ENCODE measurements at regions not wholly inside any gene's neighbourhood (a gene's known extent, or its start where the extent isn't known, plus 50 kb on each side); places are given as distances from the start of the nearest gene placed in this dataset.
"Not testable (repeated sequence)": the region's sequence is repeated elsewhere in the genome, so short reads cannot be mapped to it uniquely, and the experiment has no call there.

DNA sequence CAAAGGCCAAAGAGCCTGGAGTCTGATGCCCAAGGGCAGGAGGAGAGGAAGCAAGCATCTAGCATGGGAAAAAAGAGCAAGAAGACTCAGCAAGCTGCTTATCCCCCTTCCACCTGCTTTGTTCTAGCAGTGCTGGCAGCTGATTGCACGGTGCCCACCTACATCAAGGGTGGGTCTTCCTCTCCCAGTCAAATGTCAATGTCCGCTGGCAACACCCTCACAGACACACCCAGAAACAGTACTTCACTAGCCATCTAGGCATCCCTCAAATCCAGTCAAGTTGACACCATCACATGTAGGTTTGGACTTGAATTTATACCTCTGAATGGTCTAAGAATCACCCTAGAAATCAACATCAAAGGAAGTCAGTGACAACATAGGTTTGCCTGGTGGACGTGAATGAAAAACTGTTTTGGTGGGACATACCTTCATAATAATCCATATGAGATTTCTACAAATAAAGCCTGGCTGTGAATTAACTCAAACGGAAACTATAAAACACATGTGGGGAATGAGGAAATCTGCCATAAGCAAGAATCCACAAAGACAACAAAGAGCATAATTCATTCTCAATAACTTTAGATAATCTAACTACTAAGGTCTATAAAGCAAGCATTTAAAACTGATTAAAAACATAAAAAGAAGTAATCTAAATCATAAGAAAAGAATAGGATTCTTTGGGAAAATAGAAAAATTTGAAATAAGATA is 185.8 kb upstream of the JADE1 start:
- no peaks in the 10 kb centered on the region for H4K20me1 ChIP-seq (ENCODE audit: insufficient read depth, low read length)
- TF ChIP-seq, protein P1, sequence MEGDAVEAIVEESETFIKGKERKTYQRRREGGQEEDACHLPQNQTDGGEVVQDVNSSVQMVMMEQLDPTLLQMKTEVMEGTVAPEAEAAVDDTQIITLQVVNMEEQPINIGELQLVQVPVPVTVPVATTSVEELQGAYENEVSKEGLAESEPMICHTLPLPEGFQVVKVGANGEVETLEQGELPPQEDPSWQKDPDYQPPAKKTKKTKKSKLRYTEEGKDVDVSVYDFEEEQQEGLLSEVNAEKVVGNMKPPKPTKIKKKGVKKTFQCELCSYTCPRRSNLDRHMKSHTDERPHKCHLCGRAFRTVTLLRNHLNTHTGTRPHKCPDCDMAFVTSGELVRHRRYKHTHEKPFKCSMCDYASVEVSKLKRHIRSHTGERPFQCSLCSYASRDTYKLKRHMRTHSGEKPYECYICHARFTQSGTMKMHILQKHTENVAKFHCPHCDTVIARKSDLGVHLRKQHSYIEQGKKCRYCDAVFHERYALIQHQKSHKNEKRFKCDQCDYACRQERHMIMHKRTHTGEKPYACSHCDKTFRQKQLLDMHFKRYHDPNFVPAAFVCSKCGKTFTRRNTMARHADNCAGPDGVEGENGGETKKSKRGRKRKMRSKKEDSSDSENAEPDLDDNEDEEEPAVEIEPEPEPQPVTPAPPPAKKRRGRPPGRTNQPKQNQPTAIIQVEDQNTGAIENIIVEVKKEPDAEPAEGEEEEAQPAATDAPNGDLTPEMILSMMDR (IDR thresholded peaks at IDR 0.05; ENCODE audit: low read length), result no peak
- TF ChIP-seq EZH2 (IDR thresholded peaks at IDR 0.05; ENCODE audit: borderline replicate concordance, low read length), result no peak

DNA sequence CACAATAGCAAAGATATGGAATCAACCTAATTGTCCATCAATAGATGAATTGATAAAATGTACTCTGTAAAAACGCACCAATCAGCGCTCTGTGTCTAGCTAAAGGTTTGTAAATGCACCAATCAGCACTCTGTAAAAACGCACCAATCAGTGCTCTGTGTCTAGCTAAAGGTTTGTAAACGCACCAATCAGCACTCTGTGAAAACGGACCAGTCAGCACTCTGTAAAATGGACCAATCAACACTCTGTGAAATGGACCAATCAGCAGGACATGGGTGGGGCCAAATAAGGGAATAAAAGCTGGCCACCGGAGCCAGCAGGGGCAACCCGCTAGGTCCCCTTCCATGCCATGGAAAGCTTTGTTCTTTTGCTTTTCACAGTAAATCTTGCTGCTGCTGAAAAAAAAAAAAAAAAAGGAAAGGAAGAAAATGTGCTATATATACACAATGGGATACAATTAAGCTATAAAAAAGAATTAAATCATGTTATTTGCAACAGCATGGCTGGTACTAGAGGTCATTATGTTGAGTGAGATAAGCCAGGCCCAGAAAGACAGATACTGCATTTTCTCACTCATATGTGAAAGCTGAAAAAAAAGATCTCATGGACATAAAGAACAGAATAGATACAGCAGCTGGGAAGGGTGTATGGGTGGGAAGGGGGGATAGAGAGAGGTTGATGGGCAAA is 189.1 kb upstream of the JADE1 start:
- not testable (repeated sequence) for H3K4me1 ChIP-seq (ENCODE audit: insufficient read depth, low read length, severe bottlenecking); H2AFZ ChIP-seq (ENCODE audit: low read length); H3K4me2 ChIP-seq (ENCODE audit: low read length); H3F3A ChIP-seq (ENCODE audit: insufficient read depth, low read length); H3K4me3 ChIP-seq (ENCODE audit: low read depth, low read length, poor library complexity, severe bottlenecking); H3K9ac ChIP-seq (ENCODE audit: low read length); H3K79me2 ChIP-seq (ENCODE audit: insufficient read depth, low read length); H3K27me3 ChIP-seq (ENCODE audit: insufficient read depth, low read length); H3K9me2 ChIP-seq (ENCODE audit: low read depth, low read length); H3K9me3 ChIP-seq (ENCODE audit: low read length); H3K36me3 ChIP-seq (ENCODE audit: insufficient read depth, low read length); H3K27ac ChIP-seq (ENCODE audit: low read depth, low read length, poor library complexity, severe bottlenecking); H4K20me1 ChIP-seq (ENCODE audit: insufficient read depth, low read length)

More for the DNA sequence above, 185.8 kb upstream of the JADE1 start:
- no peak overlapping the region for H3K4me2 ChIP-seq (ENCODE audit: low read length)
- no peaks in the 10 kb centered on the region for H3K9me3 ChIP-seq (ENCODE audit: low read length)
- no peak overlapping the region for H3K9ac ChIP-seq (ENCODE audit: low read length)
- H3K27ac ChIP-seq (ENCODE audit: low read depth, low read length, poor library complexity, severe bottlenecking), result no peak overlapping the region
- no peaks in the 10 kb centered on the region for H3K79me2 ChIP-seq (ENCODE audit: insufficient read depth, low read length)
- no peaks in the 10 kb centered on the region for H3K4me1 ChIP-seq (ENCODE audit: insufficient read depth, low read length, severe bottlenecking)
- H3K27me3 ChIP-seq (ENCODE audit: insufficient read depth, low read length), result no peaks in the 10 kb centered on the region
- H3F3A ChIP-seq (ENCODE audit: insufficient read depth, low read length), result no peaks in the 10 kb centered on the region
- no peak overlapping the region for H3K4me3 ChIP-seq (ENCODE audit: low read depth, low read length, poor library complexity, severe bottlenecking)
- H3K9me2 ChIP-seq (ENCODE audit: low read depth, low read length), result no peaks in the 10 kb centered on the region
- no peak overlapping the region for H2AFZ ChIP-seq (ENCODE audit: low read length)
- no peaks in the 10 kb centered on the region for H3K36me3 ChIP-seq (ENCODE audit: insufficient read depth, low read length)

DNA sequence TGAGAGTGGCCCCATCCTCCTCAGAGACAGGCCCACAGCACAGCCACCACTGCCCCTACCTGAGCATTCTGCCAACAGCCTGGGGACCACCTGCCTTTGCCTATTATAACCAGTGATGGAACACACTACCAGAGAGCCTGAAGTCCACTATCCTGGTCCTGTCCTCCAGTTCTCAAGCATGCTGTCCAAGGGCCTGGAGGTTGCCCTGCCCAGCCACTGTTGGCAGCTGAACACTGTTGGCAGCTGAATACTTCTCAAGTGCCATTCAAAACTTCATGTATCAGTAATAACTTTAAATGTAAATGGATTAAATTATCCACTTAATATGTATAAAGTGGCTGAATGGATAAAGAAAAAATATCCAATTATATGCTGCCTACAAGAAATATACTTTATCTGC is 194.3 kb upstream of the JADE1 start:
- no peak overlapping the region for H3K4me2 ChIP-seq (ENCODE audit: low read length)
- no peaks in the 10 kb centered on the region for H3K36me3 ChIP-seq (ENCODE audit: insufficient read depth, low read length)
- H3K79me2 ChIP-seq (ENCODE audit: insufficient read depth, low read length), result no peaks in the 10 kb centered on the region
- H3K4me3 ChIP-seq (ENCODE audit: low read depth, low read length, poor library complexity, severe bottlenecking), result no peak overlapping the region
- no peak overlapping the region for H3K9ac ChIP-seq (ENCODE audit: low read length)
- H3K9me3 ChIP-seq (ENCODE audit: low read length), result no peaks in the 10 kb centered on the region
- TF ChIP-seq, protein P1 (IDR thresholded peaks at IDR 0.05; ENCODE audit: low read length), result no peak
- no peak for TF ChIP-seq EZH2 (IDR thresholded peaks at IDR 0.05; ENCODE audit: borderline replicate concordance, low read length)
- H3F3A ChIP-seq (ENCODE audit: insufficient read depth, low read length), result no peaks in the 10 kb centered on the region
- no peak overlapping the region for H2AFZ ChIP-seq (ENCODE audit: low read length)
- no peak overlapping the region for H3K27ac ChIP-seq (ENCODE audit: low read depth, low read length, poor library complexity, severe bottlenecking)
- H4K20me1 ChIP-seq (ENCODE audit: insufficient read depth, low read length), result no peaks in the 10 kb centered on the region
- H3K4me1 ChIP-seq (ENCODE audit: insufficient read depth, low read length, severe bottlenecking), result no peaks in the 10 kb centered on the region
- H3K27me3 ChIP-seq (ENCODE audit: insufficient read depth, low read length), result no peaks in the 10 kb centered on the region
- no peaks in the 10 kb centered on the region for H3K9me2 ChIP-seq (ENCODE audit: low read depth, low read length)
